Smooth muscle cell (in vitro differentiated cells): ENCODE measurements at regions not wholly inside any gene's neighbourhood (a gene's known extent, or its start where the extent isn't known, plus 50 kb on each side); places are given as distances from the start of the nearest gene placed in this dataset.

Experiments
- DNase-seq: peaks from one replicate; lab custom pipeline; 2025; ENCODE audit not compliant: unreplicated experiment; lab: John Stamatoyannopoulos, UW
- H2AFZ ChIP-seq: fragments of 200-600 bp; sonication (generic); 2 replicates; pipeline ENCODE4 v1.6.0; 2016; ENCODE audit warnings: antibody characterized with exemption, low read depth, mild to moderate bottlenecking
- H3F3A ChIP-seq: fragments of 200-600 bp; sonication (generic); 2 replicates; pipeline ENCODE4 v1.6.0; 2017; ENCODE audit warnings: antibody characterized with exemption, low read depth
- H3K27ac ChIP-seq: fragments of 200-600 bp; sonication (generic); 2 replicates; pipeline ENCODE4 v1.5.1; 2016; ENCODE audit warnings: low read depth, mild to moderate bottlenecking
- H3K27me3 ChIP-seq: fragments of 200-600 bp; sonication (generic); 2 replicates; pipeline ENCODE4 v1.6.1; 2016; ENCODE audit warnings: low read depth, mild to moderate bottlenecking
- H3K36me3 ChIP-seq: fragments of 200-600 bp; sonication (generic); 2 replicates; pipeline ENCODE4 v1.5.1; 2016; ENCODE audit warnings: low read depth
- H3K4me1 ChIP-seq: fragments of 200-600 bp; sonication (generic); 2 replicates; pipeline ENCODE4 v1.5.1; 2016; ENCODE audit warnings: low read depth
- H3K4me2 ChIP-seq: fragments of 200-600 bp; sonication (generic); 2 replicates; pipeline ENCODE4 v1.6.0; 2016; ENCODE audit warnings: mild to moderate bottlenecking
- H3K4me3 ChIP-seq: fragments of 200-600 bp; sonication (generic); 2 replicates; pipeline ENCODE4 v1.5.1; 2016; ENCODE audit warnings: mild to moderate bottlenecking
- H3K79me2 ChIP-seq: fragments of 200-600 bp; sonication (generic); 2 replicates; pipeline ENCODE4 v1.6.0; 2016; ENCODE audit warnings: low read depth, mild to moderate bottlenecking
- H3K9ac ChIP-seq: fragments of 200-600 bp; sonication (generic); 2 replicates; pipeline ENCODE4 v1.6.0; 2016; ENCODE audit warnings: low read depth
- H3K9me3 ChIP-seq: fragments of 200-600 bp; sonication (generic); replicated peaks from 2 replicates; pipeline ENCODE4 v1.5.1; 2016; ENCODE audit warnings: low read depth
- H4K20me1 ChIP-seq: fragments of 200-600 bp; sonication (generic); 2 replicates; pipeline ENCODE4 v1.6.0; 2016; ENCODE audit warnings: low read depth
- CTCF ChIP-seq: fragments of 200-600 bp; sonication (generic); IDR thresholded peaks from 2 replicates; pipeline ENCODE4 v1.5.1; 2017; ENCODE audit warnings: borderline replicate concordance, mild to moderate bottlenecking, antibody characterized with exemption; ENCODE audit not compliant: insufficient read depth, poor library complexity, severe bottlenecking
- WGBS: methylation state at CpG from one replicate; pipeline ENCODE4 v1.1.7; 2016; ENCODE audit warnings: low lambda C conversion rate; 5-methylcytosine and 5-hydroxymethylcytosine counted together

GRCh38 chr21:27793901-27794300 lies 827.0 kb upstream of the ADAMTS5 start:
- Histone ChIP-seq H3K79me2 (no peaks in the 10 kb centered on the region), H4K20me1 (no peaks in the 10 kb centered on the region), H3K36me3 (no peaks in the 10 kb centered on the region), H3K4me3 (no peak overlapping the region), H3K27me3 (no peaks in the 10 kb centered on the region), H3K9me3 (no peaks in the 10 kb centered on the region), H3F3A (no peaks in the 10 kb centered on the region), H3K27ac (no peak overlapping the region), H3K9ac (no peak overlapping the region), H3K4me2 (no peak overlapping the region), H2AFZ (peak overlapping the region; percentile 10), H3K4me1 (peaks cover 8% of the 10 kb centered on the region)
- no peak for TF ChIP-seq CTCF
- no peak for DNase-seq
- WGBS = 4% methylated on average over 1 of the region's 1 CpG

- Histone ChIP-seq H3K79me2 (no peaks in the 10 kb centered on the region), H2AFZ (no peak overlapping the region), H3K27ac (no peak overlapping the region), H3K4me2 (no peak overlapping the region), H4K20me1 (no peaks in the 10 kb centered on the region), H3K4me3 (no peak overlapping the region), H3K9ac (no peak overlapping the region), H3K27me3 (no peaks in the 10 kb centered on the region), H3K36me3 (no peaks in the 10 kb centered on the region), H3K4me1 (no peaks in the 10 kb centered on the region), H3F3A (no peaks in the 10 kb centered on the region), H3K9me3 (no peaks in the 10 kb centered on the region)
- no peak for DNase-seq
- TF ChIP-seq CTCF = no peak
Observed at GRCh38 chr21:27787046-27787445, 820.2 kb upstream of the ADAMTS5 start.

- peak overlapping the region; percentile 33 for H2AFZ ChIP-seq
- H4K20me1 ChIP-seq = no peaks in the 10 kb centered on the region
- no peaks in the 10 kb centered on the region for H3F3A ChIP-seq
- no peak overlapping the region for H3K27ac ChIP-seq
- no peaks in the 10 kb centered on the region for H3K79me2 ChIP-seq
- H3K36me3 ChIP-seq = no peaks in the 10 kb centered on the region
- no peaks in the 10 kb centered on the region for H3K4me1 ChIP-seq
- H3K9ac ChIP-seq = no peak overlapping the region
- no peak for DNase-seq
- H3K4me2 ChIP-seq = no peak overlapping the region
- H3K9me3 ChIP-seq = no peaks in the 10 kb centered on the region
- 95% methylated on average over 2 of the region's 2 CpGs for WGBS
- no peak overlapping the region for H3K4me3 ChIP-seq
- no peak for TF ChIP-seq CTCF
- H3K27me3 ChIP-seq = no peaks in the 10 kb centered on the region
Observed at GRCh38 chr21:27779606-27780005, 812.7 kb upstream of the ADAMTS5 start.

GRCh38 chr21:27776925-27777553 lies 810.2 kb upstream of the ADAMTS5 start:
- no peaks in the 10 kb centered on the region for H4K20me1 ChIP-seq
- no peaks in the 10 kb centered on the region for H3K79me2 ChIP-seq
- no peak overlapping the region for H3K9ac ChIP-seq
- H3K36me3 ChIP-seq = no peaks in the 10 kb centered on the region
- H3K9me3 ChIP-seq = no peaks in the 10 kb centered on the region
- WGBS = 85% methylated on average over 9 of the region's 9 CpGs
- no peaks in the 10 kb centered on the region for H3K4me1 ChIP-seq
- H3K4me3 ChIP-seq = no peak overlapping the region
- DNase-seq = no peak
- no peak overlapping the region for H3K4me2 ChIP-seq
- H3K27me3 ChIP-seq = no peaks in the 10 kb centered on the region
- no peak overlapping the region for H2AFZ ChIP-seq
- no peak for TF ChIP-seq CTCF
- H3K27ac ChIP-seq = no peak overlapping the region
- no peaks in the 10 kb centered on the region for H3F3A ChIP-seq
